ELR (cell line): ENCODE measurements at regions not wholly inside any gene's neighbourhood (a gene's known extent, or its start where the extent isn't known, plus 50 kb on each side); places are given as distances from the start of the nearest gene placed in this dataset.
"Not testable (repeated sequence)": the region's sequence is repeated elsewhere in the genome, so short reads cannot be mapped to it uniquely, and the experiment has no call there.

Experiments
- DNase-seq: peaks from one replicate; pipeline ENCODE4 v3.0.0-alpha.2; 2015; ENCODE audit warnings: low read depth

- DNase-seq = no peak
Observed at GRCh38 chr11:92111287-92111686, 113.3 kb upstream of the FAT3 start.

GRCh38 chr11:92109466-92109865, 115.2 kb upstream of the FAT3 start:
- no peak for DNase-seq

DNA sequence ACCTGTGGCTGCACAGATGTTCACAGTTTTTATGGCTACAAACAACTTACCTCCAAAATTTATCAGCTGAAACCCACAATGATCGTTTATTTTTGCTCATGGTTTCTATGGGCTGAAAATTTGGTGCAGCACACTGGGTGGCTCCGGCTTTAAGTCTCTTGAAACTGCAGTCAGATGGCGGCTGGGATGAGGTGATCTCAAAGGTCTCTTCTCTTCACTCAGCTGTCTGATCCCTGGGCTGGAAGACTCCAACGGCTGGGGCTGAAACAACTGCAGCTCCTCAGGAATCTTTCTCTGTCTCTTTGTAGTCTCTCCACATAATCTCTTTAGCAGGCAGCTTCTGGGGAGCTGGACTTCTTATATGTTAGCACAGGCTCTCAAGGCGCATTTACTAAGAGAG, 117.3 kb upstream of the FAT3 start:
- no peak for DNase-seq

- no peak for DNase-seq
Observed at GRCh38 chr11:92104349-92104748, 120.3 kb upstream of the FAT3 start.

DNA sequence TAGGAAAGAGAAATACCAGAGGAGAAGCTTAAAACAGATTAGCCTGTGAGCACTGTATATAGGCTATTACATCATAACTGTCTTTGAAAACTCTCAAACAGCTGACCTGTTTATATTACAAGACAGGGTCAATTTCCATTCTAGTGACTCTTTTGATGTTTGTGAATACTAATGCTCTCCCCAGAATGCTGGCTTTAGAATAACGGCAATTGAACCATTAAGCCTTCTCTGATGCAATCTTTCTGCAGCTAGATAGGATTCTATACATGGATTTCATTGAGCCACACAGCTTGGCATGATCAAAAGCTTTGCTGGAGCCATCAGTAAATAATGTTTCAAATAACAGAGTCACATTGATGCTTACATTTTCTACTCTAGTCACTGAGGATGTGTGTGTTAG, 122.7 kb upstream of the FAT3 start:
- no peak for DNase-seq

- DNase-seq = no peak
Observed at GRCh38 chr11:92099183-92099582, 125.4 kb upstream of the FAT3 start.

GRCh38 chr11:92098172-92098571, 126.4 kb upstream of the FAT3 start:
- DNase-seq = no peak

- DNase-seq = no peak
Observed at GRCh38 chr11:92087725-92088537, 136.7 kb upstream of the FAT3 start.

DNA sequence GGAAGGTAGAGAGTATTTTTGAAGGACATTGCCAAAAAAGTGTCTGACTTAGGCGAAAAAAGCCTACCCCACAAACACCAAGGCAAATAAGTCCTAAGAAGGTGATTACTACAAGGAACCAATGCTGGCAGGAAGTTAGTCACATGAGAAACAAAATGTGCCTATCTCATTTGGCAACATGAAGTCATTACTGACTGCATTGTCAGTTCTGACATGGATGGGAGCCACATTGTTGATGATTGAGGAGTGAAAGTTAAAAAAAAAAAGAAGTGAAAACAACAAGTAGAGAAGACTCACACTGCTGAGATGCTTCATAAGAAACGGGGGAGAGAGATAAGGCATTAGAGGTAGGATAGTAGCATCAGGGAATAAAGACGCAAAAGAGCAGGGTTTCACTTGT, 141.5 kb upstream of the FAT3 start:
- no peak for DNase-seq

GRCh38 chr11:92082652-92083051, 142.0 kb upstream of the FAT3 start:
- DNase-seq = no peak

- DNase-seq = not testable (repeated sequence)
Observed at GRCh38 chr11:92074498-92074897, 150.1 kb upstream of the FAT3 start.

GRCh38 chr11:92071660-92072059, 153.0 kb upstream of the FAT3 start:
- DNase-seq = no peak

- no peak for DNase-seq
Observed at GRCh38 chr11:92070026-92070889, 154.4 kb upstream of the FAT3 start.

GRCh38 chr11:92067016-92067415, 157.6 kb upstream of the FAT3 start:
- no peak for DNase-seq

DNA sequence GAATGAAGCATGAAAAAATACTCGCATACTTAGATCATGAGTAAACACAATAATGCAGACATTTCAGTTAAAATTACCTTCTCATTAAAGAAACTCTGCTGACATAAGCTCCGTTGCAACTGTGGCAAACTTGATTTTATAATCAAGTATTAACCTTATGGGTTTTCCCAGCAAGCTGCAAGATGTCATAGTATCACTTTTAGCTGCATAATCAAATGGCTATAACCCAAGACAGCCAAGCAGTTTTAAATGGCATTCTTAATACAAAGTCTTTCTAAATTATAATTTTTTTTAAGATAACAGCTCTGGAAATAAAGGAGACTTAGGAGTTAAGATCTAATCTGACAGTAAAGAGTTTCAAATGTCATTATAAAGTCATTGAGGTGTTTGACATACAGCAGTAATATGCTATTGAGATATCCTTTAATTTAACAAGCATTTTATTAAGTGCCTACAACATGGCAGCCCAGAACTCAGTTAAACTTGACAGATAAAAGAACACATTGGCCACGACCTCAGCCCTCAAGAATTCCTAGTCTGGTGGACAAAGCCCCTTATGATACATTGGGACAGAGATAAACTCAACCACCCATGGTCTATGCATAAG, 163.1 kb upstream of the FAT3 start:
- no peak for DNase-seq

DNA sequence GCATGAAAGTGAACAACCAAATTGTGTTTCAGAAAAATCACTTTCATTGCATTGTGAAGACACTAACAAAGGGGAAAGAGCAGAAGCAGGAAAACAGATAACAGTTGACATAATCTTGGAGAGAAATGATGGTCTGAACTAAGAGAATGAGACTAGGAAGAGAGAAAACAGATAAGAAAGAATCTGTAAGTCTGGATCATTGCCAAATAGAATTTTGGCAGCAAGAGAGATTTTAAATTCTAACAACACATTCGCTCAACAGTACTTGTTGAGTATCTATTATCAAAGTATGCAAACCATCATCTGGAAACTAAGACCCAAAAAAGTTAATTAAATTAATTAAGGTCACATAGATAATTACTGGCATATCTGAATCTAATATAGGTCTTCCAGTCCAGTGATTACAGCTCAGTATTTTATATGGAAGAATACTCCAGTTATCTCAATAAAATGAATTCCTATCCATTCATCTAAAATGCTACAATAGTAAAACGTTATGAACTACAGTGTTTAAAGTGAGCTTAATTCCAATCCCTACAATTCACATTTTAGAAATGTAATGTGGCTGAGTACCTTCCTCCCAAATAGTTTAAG, 166.7 kb upstream of the FAT3 start:
- no peak for DNase-seq

DNA sequence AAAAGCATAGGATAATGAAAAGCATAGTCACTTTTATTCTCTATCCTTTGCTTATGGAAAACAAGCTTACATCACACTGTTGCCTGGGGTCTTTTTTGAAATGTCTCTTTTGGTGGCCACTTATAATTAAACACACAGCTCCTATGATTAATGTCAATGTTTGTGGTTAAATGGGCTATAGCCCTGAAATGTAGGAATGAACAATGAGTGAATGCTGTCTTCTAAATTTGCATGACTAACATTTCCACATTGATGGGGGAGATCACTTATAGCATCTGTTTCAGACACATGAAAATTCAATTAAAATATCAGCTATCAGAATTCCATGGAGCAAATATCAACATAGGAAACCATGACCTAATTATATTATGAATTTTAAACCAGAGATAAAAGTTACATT, 171.4 kb upstream of the FAT3 start:
- no peak for DNase-seq

DNA sequence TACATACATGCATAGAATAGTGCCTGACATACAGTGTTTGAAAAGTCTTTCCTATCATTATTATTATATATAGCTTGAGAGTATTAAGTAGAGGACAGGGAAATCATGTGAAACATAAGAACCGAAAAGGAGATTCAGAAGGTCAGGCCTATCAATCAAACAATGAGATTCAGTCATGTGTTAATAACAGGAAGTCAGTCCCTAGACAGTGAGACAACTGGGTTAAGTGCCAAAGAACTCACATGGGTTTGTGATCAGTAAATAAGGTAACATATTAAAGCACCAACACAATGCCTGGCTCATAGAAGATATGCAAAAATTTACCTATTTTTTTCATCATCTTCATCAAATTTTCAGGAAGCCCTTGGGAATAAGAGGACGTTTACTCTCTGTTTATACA, 174.3 kb upstream of the FAT3 start:
- no peak for DNase-seq

DNA sequence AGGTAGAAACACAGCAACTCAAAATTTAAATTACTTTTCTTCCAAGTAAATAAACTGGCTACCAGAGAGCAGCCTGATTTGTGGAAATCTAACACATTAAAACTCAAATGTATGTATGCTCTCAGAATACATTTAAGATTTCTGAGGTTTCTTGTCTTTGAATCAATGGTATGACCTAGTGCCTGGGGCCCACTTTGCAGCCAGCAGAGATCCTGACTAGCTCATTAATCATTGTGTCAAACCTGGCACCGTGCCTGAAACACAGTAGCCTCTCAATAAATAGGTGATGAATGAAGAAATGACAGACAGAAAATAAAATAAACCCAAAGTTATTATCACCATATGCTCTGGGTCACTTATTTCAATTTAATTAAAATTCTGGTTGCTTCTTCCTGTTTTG, 176.2 kb upstream of the FAT3 start:
- no peak for DNase-seq

DNA sequence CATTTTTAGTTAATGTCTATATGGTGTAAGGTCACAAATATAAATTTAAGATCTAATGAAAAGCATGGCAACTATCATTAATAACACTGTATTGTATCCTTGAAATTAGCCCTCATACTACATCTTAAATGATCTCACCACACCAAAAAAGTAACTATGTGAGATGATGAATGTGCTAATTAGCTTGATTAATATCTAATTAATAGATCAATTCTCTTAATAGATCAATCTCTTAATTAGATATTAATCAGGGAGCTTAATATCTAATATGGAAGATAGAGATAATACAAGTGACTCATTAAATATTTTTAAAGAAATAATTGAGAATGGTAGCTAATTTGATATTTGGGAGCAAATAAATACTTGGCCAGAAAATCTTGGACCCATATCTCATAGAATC, 178.5 kb upstream of the FAT3 start:
- DNase-seq = no peak

DNA sequence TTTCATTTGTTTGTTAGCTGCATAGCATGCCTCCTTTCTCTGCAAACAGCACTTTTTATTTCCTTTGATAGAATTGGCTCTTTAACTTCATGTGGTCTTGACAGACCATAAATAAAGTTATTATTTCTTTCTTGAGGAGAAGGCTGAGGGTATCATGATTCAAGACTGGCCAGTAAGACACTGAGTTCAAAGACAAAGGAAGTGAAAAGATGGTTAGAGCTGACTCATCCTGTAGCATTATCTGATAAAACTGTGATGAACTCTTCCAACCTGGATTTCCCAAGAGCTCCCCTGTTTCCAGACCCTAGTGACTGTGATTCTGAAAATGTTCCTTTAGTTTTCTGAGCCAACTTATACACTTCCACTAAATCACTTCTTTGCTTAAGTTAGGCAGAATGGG, 179.3 kb upstream of the FAT3 start:
- no peak for DNase-seq

GRCh38 chr11:92035488-92035887, 189.1 kb upstream of the FAT3 start:
- DNase-seq = no peak

GRCh38 chr11:92027136-92027535, 197.5 kb upstream of the FAT3 start:
- DNase-seq = not testable (repeated sequence)
